ENCODE measurements at regions not wholly inside any gene's neighbourhood (a gene's known extent, or its start where the extent isn't known, plus 50 kb on each side); places are given as distances from the start of the nearest gene placed in this dataset.

- H3K27ac ChIP-seq (ENCODE audit: insufficient read length, low read depth, low read length): no peak overlapping the region
- H3K4me1 ChIP-seq (ENCODE audit: insufficient read depth, low read length): no peaks in the 10 kb centered on the region
- H3K27me3 ChIP-seq (ENCODE audit: insufficient read depth, low read length): no peaks in the 10 kb centered on the region
- H3K18ac ChIP-seq (ENCODE audit: insufficient read length, low read depth, low read length): no peak overlapping the region
- DNase-seq: no peak
- WGBS (ENCODE audit: extremely low coverage, insufficient read length, low lambda C conversion rate): no CpG with 5 or more reads among the region's 2 CpGs
- no peak overlapping the region for H3K27ac Mint-ChIP-seq
- H2BK5ac ChIP-seq (ENCODE audit: insufficient read length, low read length): no peak overlapping the region
- H3K9ac ChIP-seq (ENCODE audit: extremely low read depth, insufficient read length, low read length): no peak overlapping the region
- no peaks in the 10 kb centered on the region for H3K9me3 ChIP-seq (ENCODE audit: control insufficient read depth, low read depth, low read length)
- no peak overlapping the region for H3K14ac ChIP-seq (ENCODE audit: insufficient read depth, low read length)
- H4K5ac ChIP-seq (ENCODE audit: insufficient read length, low read depth, low read length): no peak overlapping the region
- no peak overlapping the region for H2BK12ac ChIP-seq (ENCODE audit: insufficient read length, low read depth, low read length)
- no peak for TF ChIP-seq CTCF (conservative IDR thresholded peaks at IDR 0.05)
- peaks cover 7 to 15% of the 10 kb centered on the region in 2 experiments for H3K4me1 Mint-ChIP-seq
- H2BK120ac ChIP-seq (ENCODE audit: low read depth, low read length, poor library complexity, severe bottlenecking): no peak overlapping the region
- peaks cover 3 to 5% of the 10 kb centered on the region in 2 experiments for H3K9me3 Mint-ChIP-seq
- no peak overlapping the region for H2AK5ac ChIP-seq (ENCODE audit: insufficient read length, low read length)
- no peaks in the 10 kb centered on the region for H3K23me2 ChIP-seq (ENCODE audit: insufficient read length, low read depth, low read length, poor library complexity, severe bottlenecking)
- no peak overlapping the region for H3T11ph ChIP-seq (ENCODE audit: low read length)
- H3K4ac ChIP-seq (ENCODE audit: low read depth, low read length): no peak overlapping the region
- no peaks in the 10 kb centered on the region for H3K27me3 Mint-ChIP-seq (ENCODE audit: low read depth)
- H3K79me2 ChIP-seq (ENCODE audit: insufficient read depth, low read length): no peaks in the 10 kb centered on the region
- no peak overlapping the region for H2AFZ ChIP-seq (ENCODE audit: low read length)
- H3K4me3 Mint-ChIP-seq: no peak overlapping the region
- H3K23ac ChIP-seq (ENCODE audit: insufficient read length, low read depth, low read length): no peak overlapping the region
- no peaks in the 10 kb centered on the region for H3K79me1 ChIP-seq (ENCODE audit: insufficient read depth, low read depth, low read length, poor library complexity, severe bottlenecking)
- H3K36me3 Mint-ChIP-seq (ENCODE audit: insufficient read depth in 1 of 3, low read depth in 3 of 3): peaks cover 3 to 5% (median 3%) of the 10 kb centered on the region in 3 experiments; a peak in 3 of 7 replicates
- H3K56ac ChIP-seq (ENCODE audit: insufficient read length, low read depth, low read length): no peak overlapping the region
- H2BK20ac ChIP-seq (ENCODE audit: low read depth, low read length, poor library complexity, severe bottlenecking): no peak overlapping the region
- no peak overlapping the region for H3K4me2 ChIP-seq (ENCODE audit: insufficient read depth, insufficient read length, low read length)
- no peak overlapping the region for H4K8ac ChIP-seq (replicated peaks; ENCODE audit: insufficient read length, low read depth, low read length)
- H4K91ac ChIP-seq (ENCODE audit: insufficient read length, low read depth, low read length): no peak overlapping the region
- H2BK15ac ChIP-seq (ENCODE audit: low read depth, low read length): no peak overlapping the region
- H4K20me1 ChIP-seq (ENCODE audit: control insufficient read depth, insufficient read depth, insufficient read length): no peaks in the 10 kb centered on the region
Measured at GRCh38 chr20:12173347-12174012, 255.8 kb downstream of the BTBD3 start.
